Cerebellar cortex (tissue), 1 donor: ENCODE measurements at regions not wholly inside any gene's neighbourhood (a gene's known extent, or its start where the extent isn't known, plus 50 kb on each side); places are given as distances from the start of the nearest gene placed in this dataset.
"Not testable (repeated sequence)": the region's sequence is repeated elsewhere in the genome, so short reads cannot be mapped to it uniquely, and the experiment has no call there.

Experiments used
- DNase-seq: peaks from one replicate; pipeline ENCODE4 v3.0.0-alpha.2; 2015; ENCODE audit warnings: low spot score

DNA sequence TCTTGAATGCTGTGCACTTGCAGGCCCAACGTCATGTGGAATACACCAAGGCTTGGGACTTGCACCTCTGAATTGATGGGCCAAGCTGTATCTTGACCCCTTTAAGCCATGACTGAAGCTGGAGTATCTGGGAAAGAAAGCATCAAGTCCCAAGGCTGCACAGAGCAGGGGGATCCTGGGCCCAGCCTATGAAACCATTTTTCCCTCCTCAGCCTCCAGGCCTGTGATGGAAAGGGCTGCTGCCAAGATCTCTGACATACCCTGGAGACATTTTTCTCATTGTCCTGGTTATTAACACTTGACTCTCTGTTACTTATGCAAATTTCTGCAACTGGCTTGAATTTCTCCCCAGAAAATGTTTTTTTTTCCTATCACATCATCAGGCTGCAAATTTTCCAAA lies 174.0 kb upstream of the SNX2 start:
- no peak for DNase-seq

GRCh38 chr5:122602700-122603099 lies 172.2 kb upstream of the SNX2 start:
- DNase-seq: no peak

GRCh38 chr5:122605236-122605635 lies 169.6 kb upstream of the SNX2 start:
- no peak for DNase-seq

DNA sequence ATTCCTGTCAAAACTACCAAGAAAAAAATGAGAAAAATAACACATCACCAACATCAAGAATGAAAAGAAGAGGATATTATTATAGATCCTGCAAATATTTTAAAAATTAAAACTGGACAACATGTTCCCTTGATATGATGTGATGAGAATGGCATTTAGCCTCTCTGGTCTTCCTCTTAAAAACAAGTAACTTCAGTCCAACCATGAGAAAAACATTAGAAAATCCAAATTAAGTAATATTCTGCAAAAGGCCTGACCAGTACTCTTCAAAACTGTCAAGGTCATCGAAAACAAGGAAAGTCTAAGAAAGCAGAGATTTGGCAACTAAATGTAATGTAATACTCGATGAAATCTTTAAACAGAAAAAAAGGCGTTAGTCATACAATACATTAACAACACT lies 167.1 kb upstream of the SNX2 start:
- no peak for DNase-seq

GRCh38 chr5:122608222-122608621 lies 166.7 kb upstream of the SNX2 start:
- DNase-seq: no peak

- DNase-seq: no peak
Measured at GRCh38 chr5:122611406-122611805, 163.5 kb upstream of the SNX2 start.

DNA sequence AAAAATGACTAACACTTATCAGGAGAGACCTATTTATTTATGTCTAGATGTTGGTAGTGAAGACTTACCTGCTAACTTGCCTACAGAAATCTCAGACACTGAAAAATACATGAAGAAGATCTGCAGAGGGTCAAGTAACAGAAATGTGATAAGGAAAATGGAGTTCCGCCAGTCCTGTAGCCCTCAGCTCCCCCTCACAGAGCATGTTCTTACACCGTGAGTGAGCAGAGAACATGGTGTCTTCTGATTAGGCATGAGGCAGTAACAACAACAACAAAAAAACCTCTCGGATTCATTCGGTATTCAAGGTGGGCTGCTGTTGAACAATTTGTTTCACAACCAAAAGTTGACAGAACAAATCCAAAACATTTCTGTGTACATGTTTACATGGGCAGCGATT lies 162.0 kb upstream of the SNX2 start:
- no peak for DNase-seq

DNA sequence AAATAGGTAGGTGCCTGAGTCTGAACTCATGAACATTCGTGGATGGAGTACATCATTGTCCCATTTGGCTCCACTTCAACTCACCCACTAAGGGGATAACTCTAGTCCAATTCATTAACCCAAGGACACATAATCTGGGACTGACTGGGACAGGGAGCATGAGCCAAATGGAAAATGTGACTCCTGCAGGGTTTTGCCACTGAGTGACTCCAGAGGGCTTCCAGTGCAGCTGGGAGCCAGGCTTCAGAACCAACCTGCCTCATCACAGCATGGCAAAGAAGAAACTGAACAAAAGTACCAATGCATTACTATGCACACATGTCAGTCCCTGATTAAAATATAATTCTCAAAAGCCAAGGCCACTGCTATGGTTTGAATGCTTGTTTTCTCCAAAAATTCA lies 159.7 kb upstream of the SNX2 start:
- DNase-seq: no peak

DNA sequence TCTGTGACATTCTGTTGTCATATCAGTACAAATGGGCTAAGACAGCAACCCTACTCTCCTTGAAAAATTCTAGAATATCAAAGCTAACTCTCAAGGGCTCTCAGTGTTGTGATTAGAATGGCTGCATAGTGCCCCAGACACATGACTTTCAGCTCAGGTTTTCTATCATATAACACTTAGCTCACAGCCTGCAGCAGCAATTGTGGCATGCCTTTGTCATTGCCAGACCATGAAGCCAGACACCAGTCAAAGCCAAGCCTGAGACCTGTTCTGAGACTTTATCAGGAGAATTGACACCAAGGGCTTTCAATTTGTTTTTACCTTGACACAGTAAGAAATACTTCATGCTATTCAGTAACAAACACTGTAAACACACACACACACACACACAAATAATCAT lies 159.0 kb upstream of the SNX2 start:
- no peak for DNase-seq

- DNase-seq: not testable (repeated sequence)
Measured at GRCh38 chr5:122618046-122618445, 156.8 kb upstream of the SNX2 start.

- not testable (repeated sequence) for DNase-seq
Measured at GRCh38 chr5:122620768-122621167, 154.1 kb upstream of the SNX2 start.

DNA sequence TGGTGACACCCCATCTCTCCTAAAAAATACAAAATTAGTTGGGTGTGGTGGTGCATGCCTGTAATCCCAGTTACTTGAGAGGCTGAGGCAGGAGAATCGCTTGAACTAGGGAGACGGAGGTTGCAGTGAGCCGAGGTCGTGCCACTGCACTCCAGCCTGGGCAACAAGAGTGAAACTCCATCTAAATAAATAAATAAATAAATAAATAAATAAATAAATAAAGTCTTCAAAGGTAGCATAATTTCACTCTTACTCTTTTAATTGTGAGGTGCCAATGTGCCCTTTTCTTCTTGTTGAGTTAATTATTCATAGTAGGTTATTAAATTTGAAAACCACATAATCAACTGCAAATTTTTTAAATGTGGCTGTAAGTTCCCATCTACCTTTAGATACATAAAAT lies 146.2 kb upstream of the SNX2 start:
- DNase-seq: not testable (repeated sequence)

- no peak for DNase-seq
Measured at GRCh38 chr5:122629121-122629677, 145.7 kb upstream of the SNX2 start.

DNA sequence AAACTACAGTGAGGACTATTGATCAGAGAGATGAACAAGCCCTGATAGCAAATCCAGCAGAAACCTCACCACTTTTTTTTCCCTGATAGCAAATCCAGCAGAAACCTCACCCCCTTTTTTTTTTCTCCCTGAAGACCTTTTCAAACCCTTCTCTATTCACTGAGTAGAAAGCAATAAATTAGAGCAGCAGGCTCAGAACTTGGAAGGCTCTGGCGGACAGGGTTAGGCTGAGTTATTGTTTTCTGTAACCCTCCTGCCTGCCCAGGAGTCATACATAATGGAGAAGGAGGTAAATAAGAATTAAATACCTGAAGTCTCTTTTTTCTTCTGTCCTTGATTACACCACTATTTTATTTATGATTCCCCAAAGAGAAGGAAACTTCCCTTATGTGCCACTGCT lies 136.3 kb upstream of the SNX2 start:
- DNase-seq: no peak

DNA sequence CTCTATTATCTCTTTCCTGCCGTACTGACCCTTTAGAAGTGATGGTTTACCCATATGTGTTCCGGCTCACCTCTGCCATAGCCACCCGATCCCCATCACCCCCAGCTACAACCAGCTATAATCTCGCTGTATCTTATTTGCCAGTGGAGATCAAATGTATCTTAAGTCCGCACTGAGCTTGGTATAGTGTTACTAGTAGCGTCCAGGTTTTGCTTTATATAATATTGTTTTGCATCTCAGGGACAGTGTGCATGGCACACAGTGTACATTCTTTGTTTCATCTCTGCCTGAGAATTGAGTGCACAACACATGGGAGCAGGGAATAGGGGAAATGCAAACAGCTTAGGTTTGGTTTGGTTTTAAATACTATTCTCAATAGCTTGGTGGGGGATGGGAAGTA lies 135.8 kb upstream of the SNX2 start:
- no peak for DNase-seq

DNA sequence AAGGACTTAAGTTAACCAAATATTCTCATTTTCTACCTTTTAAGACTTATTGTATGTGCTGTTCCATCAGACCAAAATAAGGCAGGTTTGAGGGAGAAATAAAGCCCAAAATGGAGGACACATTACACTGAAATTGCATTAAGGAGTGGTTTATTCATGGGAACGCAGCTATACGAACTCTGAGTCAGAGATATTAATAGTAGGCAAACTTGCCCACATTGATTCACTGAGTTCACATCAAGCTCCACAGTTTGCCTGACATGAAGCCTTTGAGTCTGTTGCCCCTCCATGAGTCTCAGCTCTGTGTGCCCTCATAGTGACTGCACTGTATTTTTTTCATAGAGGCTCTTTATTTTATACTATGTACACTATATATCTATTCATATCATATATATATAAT lies 135.0 kb upstream of the SNX2 start:
- no peak for DNase-seq

DNA sequence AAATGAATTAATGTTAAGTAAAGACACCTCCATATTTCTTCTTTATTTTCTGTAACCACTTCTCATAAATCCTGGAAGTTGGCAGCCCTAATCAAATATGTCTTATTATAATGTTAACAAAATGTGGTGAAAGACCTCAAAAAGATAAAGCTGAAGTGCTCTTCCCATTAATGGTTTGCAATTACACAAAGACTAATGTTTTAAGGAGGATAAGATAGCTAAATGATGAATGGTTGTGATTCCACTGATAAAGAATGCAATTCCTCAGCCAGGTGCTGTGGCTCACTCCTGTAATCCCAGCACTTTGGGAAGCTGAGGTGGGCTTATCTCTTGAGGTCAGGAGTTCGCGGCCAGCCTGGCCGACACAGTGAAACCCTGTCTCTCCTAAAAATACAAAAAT lies 125.8 kb upstream of the SNX2 start:
- DNase-seq: no peak

- no peak for DNase-seq
Measured at GRCh38 chr5:122653087-122654017, 121.5 kb upstream of the SNX2 start.

DNA sequence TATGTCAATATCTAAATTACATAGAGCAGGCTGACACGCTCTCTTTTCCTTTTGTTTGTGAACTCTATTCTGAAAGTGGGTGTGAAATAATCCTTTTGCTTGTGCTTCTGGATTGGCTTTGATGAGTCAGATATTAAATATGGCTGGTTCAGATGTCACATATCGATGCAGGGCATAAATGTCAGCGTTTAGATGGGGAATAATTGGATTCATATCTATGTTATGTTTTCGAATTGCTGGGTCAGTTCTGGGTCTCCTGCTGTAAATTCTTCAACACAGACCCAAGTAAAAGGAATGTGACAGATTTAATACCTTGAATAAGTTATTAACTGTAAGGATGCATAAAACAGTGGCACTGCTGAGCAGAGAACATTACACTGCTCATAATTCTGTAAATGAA lies 118.7 kb upstream of the SNX2 start:
- DNase-seq: no peak

DNA sequence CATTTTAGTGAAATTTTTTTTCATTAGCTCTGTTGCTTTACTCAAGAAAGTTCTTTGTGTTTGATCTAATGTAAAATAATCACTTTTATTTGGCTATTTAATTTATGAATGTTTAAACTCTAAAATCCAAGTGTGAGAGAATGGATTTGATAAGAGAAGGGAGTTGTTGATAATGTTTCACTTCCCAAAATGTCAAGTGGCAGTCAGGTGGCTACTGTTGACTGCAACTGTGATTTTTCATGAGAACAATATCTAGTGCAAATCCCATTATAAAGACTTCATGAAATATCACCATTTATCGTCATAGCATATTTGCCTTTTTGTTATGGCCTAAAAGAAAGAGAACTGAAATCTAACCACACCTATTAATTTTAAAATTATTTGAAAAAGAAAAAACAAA lies 118.3 kb upstream of the SNX2 start:
- no peak for DNase-seq

DNA sequence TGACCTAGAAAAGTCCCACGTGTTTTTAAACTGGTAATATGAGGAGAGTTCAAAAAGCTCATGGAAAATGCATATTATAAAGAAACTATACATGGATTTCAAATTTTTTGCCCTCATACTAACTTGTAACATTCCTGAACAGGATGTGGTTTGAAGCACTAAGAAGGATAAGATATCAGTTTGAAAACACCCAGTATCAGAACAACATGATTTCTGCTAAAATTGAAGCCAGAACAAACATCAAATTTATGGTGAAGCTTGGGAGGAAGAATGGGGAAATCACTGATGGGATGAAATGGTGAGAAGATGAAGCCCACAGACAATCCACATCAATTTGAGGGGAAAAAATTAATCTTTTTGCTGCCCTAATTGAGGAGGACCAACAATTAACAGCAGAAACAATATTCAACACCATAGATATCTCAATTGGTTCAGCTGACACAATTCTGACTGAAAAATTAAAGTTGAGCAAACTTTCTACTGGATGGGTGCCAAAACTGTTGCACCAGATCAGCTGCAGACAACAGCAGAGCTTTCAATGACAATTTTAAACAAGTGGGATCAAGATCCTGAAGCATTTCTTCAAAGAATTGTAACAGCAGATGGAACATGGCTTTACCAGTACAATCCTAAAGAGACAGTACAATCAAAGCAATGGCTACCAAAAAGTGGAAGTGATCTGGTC lies 113.2 kb upstream of the SNX2 start:
- no peak for DNase-seq

DNA sequence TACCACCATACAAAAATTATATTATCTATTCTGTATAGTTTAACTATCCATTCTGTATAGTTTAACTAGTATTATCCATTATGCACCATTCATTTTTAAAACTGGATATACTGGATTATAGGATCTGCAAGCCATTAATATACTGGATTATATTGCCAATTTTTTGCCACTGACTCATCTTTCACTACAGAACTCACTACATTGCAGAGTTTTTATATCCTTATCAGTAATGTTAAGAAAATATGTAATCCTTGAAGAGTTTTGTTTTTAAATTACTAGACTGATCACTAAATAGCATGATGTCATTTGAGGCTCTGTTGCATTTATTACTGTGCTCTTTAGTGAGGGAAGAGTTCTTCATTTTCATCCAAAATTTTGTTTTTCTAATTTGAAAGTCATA lies 109.8 kb upstream of the SNX2 start:
- DNase-seq: no peak

DNA sequence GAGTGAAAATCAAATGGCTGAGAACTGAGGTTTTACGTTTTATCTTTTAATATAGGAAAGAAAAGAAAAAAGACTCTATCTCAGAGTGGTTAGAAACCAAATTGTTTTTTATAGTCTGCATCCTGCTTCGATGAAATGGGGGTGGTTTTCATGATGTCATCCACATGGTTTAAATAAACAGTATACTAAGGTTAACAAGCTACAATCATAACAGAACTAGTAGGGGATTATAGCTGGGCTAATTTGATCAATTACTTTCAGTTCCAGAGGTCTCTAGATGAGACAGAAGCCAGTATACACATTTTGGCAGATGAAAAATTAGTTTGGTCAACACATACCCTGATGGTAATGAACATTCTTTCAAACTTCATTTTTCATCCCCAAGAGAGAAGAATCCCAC lies 106.3 kb upstream of the SNX2 start:
- no peak for DNase-seq
